GM12878 (cell line): ENCODE measurements at regions not wholly inside any gene's neighbourhood (a gene's known extent, or its start where the extent isn't known, plus 50 kb on each side); places are given as distances from the start of the nearest gene placed in this dataset.

Experiments used
- ATAC-seq: fragments of 200-7000 bp; cut with Tn5 transposase; 3 replicates; pipeline ENCODE4 v1.9.1; 2020; ENCODE audit warnings: mild to moderate bottlenecking, moderate library complexity
- BruUV-seq: library from RNA; stranded (reverse); fragments of 400-500 nt; replicated peaks from 2 replicates; lab custom pipeline; 2021; lab: Mats Ljungman, UMichigan
- CTCF ChIA-PET: fragments of 300-600 bp; sonication (Branson Sonifier 250); formaldehyde crosslinking; extraction: SDS; loops from one replicate; lab custom pipeline; 2021; ENCODE audit warnings: inconsistent platforms; lab: Yijun Ruan, JAX
- POLR2A ChIA-PET: fragments of 350-600 bp; formaldehyde crosslinking; extraction: SDS; loops from one replicate; lab custom pipeline; 2021; ENCODE audit warnings: inconsistent platforms; lab: Charles Lee
- RAD21 ChIA-PET: fragments of 300-600 bp; sonication (Branson Sonifier 250); formaldehyde crosslinking; loops from one replicate; lab custom pipeline; 2023; ENCODE audit warnings: antibody characterized with exemption; ENCODE audit not compliant: unreplicated experiment; lab: Charles Lee
- SMC1A ChIA-PET: fragments of 300-600 bp; sonication (Branson Sonifier 250); formaldehyde crosslinking; loops from one replicate; lab custom pipeline; 2023; ENCODE audit not compliant: unreplicated experiment, uncharacterized antibody; lab: Charles Lee
- DNase-seq: peaks from one replicate; pipeline ENCODE4 v3.0.0-alpha.2; 2011; ENCODE audit warnings: low read depth, low spot score
- FAIRE-seq: peaks from 3 replicates; lab custom pipeline; 2011; peaks lifted over from hg19 to GRCh38; lab: Jason Lieb, UNC
- H2AFZ ChIP-seq: 2 replicates; pipeline ENCODE4 v1.6.0; 2011; ENCODE audit warnings: low read depth, low read length, control low read depth; ENCODE audit not compliant: control insufficient read depth
- H3K27ac ChIP-seq: 2 replicates; pipeline ENCODE4 v1.5.1; 2011; ENCODE audit warnings: control low read depth; ENCODE audit not compliant: control insufficient read depth, insufficient read depth
- H3K27me3 ChIP-seq, 2 experiments: replicated peaks in 1 of 2; 2 replicates each; pipeline versions ENCODE4 v1.6.0 to v1.6.1; 2011; ENCODE audit warnings: low read length in 1 of 2; ENCODE audit not compliant: control insufficient read depth in 2 of 2, insufficient read depth in 2 of 2
- H3K36me3 ChIP-seq, 2 experiments: 2 replicates each; pipeline ENCODE4 v1.5.1; 2011; ENCODE audit warnings: low read length in 1 of 2; ENCODE audit not compliant: control insufficient read depth in 2 of 2, insufficient read depth in 2 of 2
- H3K4me1 ChIP-seq: 2 replicates; pipeline ENCODE4 v1.6.1; 2011; ENCODE audit warnings: mild to moderate bottlenecking, low read length, moderate library complexity, mixed read lengths; ENCODE audit not compliant: control insufficient read depth, insufficient read depth
- H3K4me2 ChIP-seq: 2 replicates; pipeline ENCODE4 v1.6.0; 2011; ENCODE audit warnings: control low read depth; ENCODE audit not compliant: control insufficient read depth, insufficient read depth
- H3K4me3 ChIP-seq: fragments of 200-600 bp; sonication (generic); 2 replicates; pipeline ENCODE4 v1.5.1; 2016
- H3K79me2 ChIP-seq: 2 replicates; pipeline ENCODE4 v1.6.0; 2011; ENCODE audit warnings: low read length; ENCODE audit not compliant: control insufficient read depth, insufficient read depth
- H3K9ac ChIP-seq: 2 replicates; pipeline ENCODE4 v1.8.0; 2011; ENCODE audit warnings: low read length, control low read depth, mixed read lengths; ENCODE audit not compliant: control insufficient read depth, insufficient read depth
- H3K9me3 ChIP-seq: replicated peaks from 3 replicates; pipeline ENCODE4 v1.5.1; 2011; ENCODE audit warnings: mild to moderate bottlenecking, low read length; ENCODE audit not compliant: control insufficient read depth, insufficient read depth
- H4K20me1 ChIP-seq: 2 replicates; pipeline ENCODE4 v1.6.0; 2011; ENCODE audit not compliant: control insufficient read depth, insufficient read depth
- ATF7 ChIP-seq: fragments of 450-650 bp; IDR thresholded peaks from 2 replicates; pipeline ENCODE4 v1.6.1; 2016; ENCODE audit warnings: low read depth, mild to moderate bottlenecking
- BACH1 ChIP-seq: fragments of 450-650 bp; IDR thresholded peaks from 2 replicates; pipeline ENCODE4 v1.6.1; 2017; ENCODE audit warnings: mild to moderate bottlenecking, borderline replicate concordance
- BMI1 ChIP-seq: fragments of 450-650 bp; IDR thresholded peaks from 2 replicates; pipeline ENCODE4 v1.6.1; 2016; ENCODE audit warnings: mild to moderate bottlenecking, moderate library complexity, borderline replicate concordance
- BRCA1 ChIP-seq: IDR thresholded peaks from 2 replicates; pipeline ENCODE4 v1.6.1; 2011; ENCODE audit warnings: low read depth, low read length, improper control_type of control experiment
- FOXK2 ChIP-seq: fragments of 450-650 bp; IDR thresholded peaks from 2 replicates; pipeline ENCODE4 v1.6.1; 2017; ENCODE audit warnings: mild to moderate bottlenecking, moderate library complexity
- HDAC6 ChIP-seq: fragments of 200-600 bp; sonication (generic); IDR thresholded peaks from one replicate; pipeline ENCODE4 v1.8.0; 2017; ENCODE audit warnings: antibody characterized with exemption; ENCODE audit not compliant: unreplicated experiment
- HSF1 ChIP-seq: fragments of 150-350 bp; IDR thresholded peaks from 2 replicates; pipeline ENCODE4 v1.6.1; 2014; ENCODE audit warnings: mild to moderate bottlenecking, low read depth, low read length
- JUNB ChIP-seq: IDR thresholded peaks from 2 replicates; pipeline ENCODE4 v1.6.1; 2016; ENCODE audit warnings: antibody characterized with exemption, mild to moderate bottlenecking
- MYB ChIP-seq: fragments of 150-350 bp; IDR thresholded peaks from 2 replicates; pipeline ENCODE4 v1.6.1; 2014; ENCODE audit warnings: mild to moderate bottlenecking, low read depth, low read length, borderline replicate concordance
- NBN ChIP-seq: fragments of 450-650 bp; IDR thresholded peaks from 2 replicates; pipeline ENCODE4 v1.6.1; 2016
- NKRF ChIP-seq: fragments of 450-650 bp; conservative IDR thresholded peaks from 2 replicates; pipeline ENCODE4 v1.6.1; 2017; ENCODE audit warnings: mild to moderate bottlenecking, moderate library complexity
- PAX5 ChIP-seq: IDR thresholded peaks from 2 replicates; pipeline ENCODE4 v1.6.1; 2011; ENCODE audit warnings: low read depth, low read length, borderline replicate concordance
- PML ChIP-seq: IDR thresholded peaks from 2 replicates; pipeline ENCODE4 v1.6.1; 2012; ENCODE audit warnings: low read length, inconsistent platforms
- YBX1 ChIP-seq: fragments of 450-650 bp; IDR thresholded peaks from 2 replicates; pipeline ENCODE4 v1.6.1; 2016; ENCODE audit warnings: antibody characterized with exemption
- ZNF622 ChIP-seq: fragments of 450-650 bp; IDR thresholded peaks from 2 replicates; pipeline ENCODE4 v1.6.1; 2017; ENCODE audit warnings: mild to moderate bottlenecking, inconsistent platforms
- WGBS: methylation state at CpG from one replicate; pipeline ENCODE4 v1.1.6; 2016; ENCODE audit warnings: low lambda C conversion rate; ENCODE audit not compliant: insufficient replicate concordance, insufficient coverage; ENCODE audit errors: missing lambda C conversion rate; 5-methylcytosine and 5-hydroxymethylcytosine counted together
- in situ Hi-C: fragments of 300-500 bp; cut with MboI; formaldehyde crosslinking; loops from 9 replicates; pipeline ENCODE4 v1.14.3; 2018; ENCODE audit warnings: mixed read lengths
- intact Hi-C: fragments of 100-400 bp; cut with micrococcal nuclease; formaldehyde crosslinking; loops from one replicate; pipeline ENCODE4 v1.14.2; 2022; ENCODE audit not compliant: unreplicated experiment
- TF ChIP-seq, protein P1 (sequence below): IDR thresholded peaks from 2 replicates; pipeline ENCODE4 v1.6.1; 2011; ENCODE audit warnings: borderline replicate concordance, low read depth, mild to moderate bottlenecking, moderate library complexity, mixed read lengths, low read length; ENCODE audit not compliant: insufficient read depth; ENCODE audit errors: extremely low read length
- TF ChIP-seq, protein P2 (sequence below): IDR thresholded peaks from 2 replicates; pipeline ENCODE4 v1.6.1; 2011; ENCODE audit warnings: low read depth, low read length, improper control_type of control experiment, borderline replicate concordance
- TF ChIP-seq, protein P3 (sequence below): fragments of 450-650 bp; IDR thresholded peaks from 2 replicates; pipeline ENCODE4 v1.6.1; 2014; ENCODE audit warnings: mild to moderate bottlenecking

DNA sequence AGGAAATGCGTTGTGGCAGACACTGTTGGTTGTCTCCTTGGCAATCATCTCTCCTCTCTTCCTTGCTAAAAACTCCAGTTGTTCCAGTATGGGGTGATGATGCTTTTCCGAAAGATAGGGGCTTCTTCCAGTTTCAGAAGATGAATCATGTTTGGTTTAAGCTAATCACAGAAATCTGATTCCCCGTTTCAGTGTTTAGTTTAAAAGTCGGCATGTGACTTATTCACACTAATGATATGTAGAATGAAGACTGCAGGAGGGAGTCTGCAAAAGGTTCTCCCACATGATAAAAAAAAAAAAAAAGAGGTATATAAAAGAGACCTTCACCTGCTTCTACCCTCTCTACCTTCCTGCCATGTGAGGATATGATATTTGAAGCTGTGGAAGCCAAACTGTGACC lies 239.0 kb upstream of the SIX2 start:
- TF ChIP-seq ZNF622 (no peak), HDAC6 (no peak), NKRF (no peak), JUNB (no peak), HSF1 (no peak), BRCA1 (no peak), PAX5 (no peak), MYB (no peak), BACH1 (no peak), PML (no peak), ATF7 (no peak), YBX1 (no peak), FOXK2 (no peak), NBN (no peak), BMI1 (no peak)
- TF ChIP-seq, protein P1, sequence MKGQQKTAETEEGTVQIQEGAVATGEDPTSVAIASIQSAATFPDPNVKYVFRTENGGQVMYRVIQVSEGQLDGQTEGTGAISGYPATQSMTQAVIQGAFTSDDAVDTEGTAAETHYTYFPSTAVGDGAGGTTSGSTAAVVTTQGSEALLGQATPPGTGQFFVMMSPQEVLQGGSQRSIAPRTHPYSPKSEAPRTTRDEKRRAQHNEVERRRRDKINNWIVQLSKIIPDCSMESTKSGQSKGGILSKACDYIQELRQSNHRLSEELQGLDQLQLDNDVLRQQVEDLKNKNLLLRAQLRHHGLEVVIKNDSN = no peak
- TF ChIP-seq, protein P2, sequence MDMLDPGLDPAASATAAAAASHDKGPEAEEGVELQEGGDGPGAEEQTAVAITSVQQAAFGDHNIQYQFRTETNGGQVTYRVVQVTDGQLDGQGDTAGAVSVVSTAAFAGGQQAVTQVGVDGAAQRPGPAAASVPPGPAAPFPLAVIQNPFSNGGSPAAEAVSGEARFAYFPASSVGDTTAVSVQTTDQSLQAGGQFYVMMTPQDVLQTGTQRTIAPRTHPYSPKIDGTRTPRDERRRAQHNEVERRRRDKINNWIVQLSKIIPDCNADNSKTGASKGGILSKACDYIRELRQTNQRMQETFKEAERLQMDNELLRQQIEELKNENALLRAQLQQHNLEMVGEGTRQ = no peak
- TF ChIP-seq, protein P3, sequence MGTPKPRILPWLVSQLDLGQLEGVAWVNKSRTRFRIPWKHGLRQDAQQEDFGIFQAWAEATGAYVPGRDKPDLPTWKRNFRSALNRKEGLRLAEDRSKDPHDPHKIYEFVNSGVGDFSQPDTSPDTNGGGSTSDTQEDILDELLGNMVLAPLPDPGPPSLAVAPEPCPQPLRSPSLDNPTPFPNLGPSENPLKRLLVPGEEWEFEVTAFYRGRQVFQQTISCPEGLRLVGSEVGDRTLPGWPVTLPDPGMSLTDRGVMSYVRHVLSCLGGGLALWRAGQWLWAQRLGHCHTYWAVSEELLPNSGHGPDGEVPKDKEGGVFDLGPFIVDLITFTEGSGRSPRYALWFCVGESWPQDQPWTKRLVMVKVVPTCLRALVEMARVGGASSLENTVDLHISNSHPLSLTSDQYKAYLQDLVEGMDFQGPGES = no peak
- Histone ChIP-seq H3K79me2 (no peaks in the 10 kb centered on the region), H3K4me3 (no peak overlapping the region), H3K27ac (no peak overlapping the region), H3K36me3 (no peaks in the 10 kb centered on the region), H3K9ac (no peak overlapping the region), H3K4me1 (no peaks in the 10 kb centered on the region), H3K4me2 (no peak overlapping the region), H2AFZ (no peak overlapping the region), H4K20me1 (no peaks in the 10 kb centered on the region), H3K9me3 (no peaks in the 10 kb centered on the region), H3K27me3 (peaks cover 0 to 2% of the 10 kb centered on the region in 2 experiments; a peak in 1 of 4 replicates)
- POLR2A ChIA-PET = no interaction called here
- FAIRE-seq (no peak), ATAC-seq (no peak), DNase-seq (no peak)
- 33% methylated on average over 4 of the region's 4 CpGs for WGBS
- in situ Hi-C loops (no loop called here), intact Hi-C loops (no loop called here)
- CTCF ChIA-PET = no interaction called here
- SMC1A ChIA-PET = no interaction called here
- BruUV-seq = no TSS peak
- RAD21 ChIA-PET = no interaction called here
